ENCODE measurements at regions not wholly inside any gene's neighbourhood (a gene's known extent, or its start where the extent isn't known, plus 50 kb on each side); places are given as distances from the start of the nearest gene placed in this dataset.

- Histone ChIP-seq H3K9me2 (replicated peaks; ENCODE audit: low read length) (no peaks in the 10 kb centered on the region), H3K9ac (ENCODE audit: low read length) (no peak overlapping the region), H3K4me2 (ENCODE audit: low read length) (no peak overlapping the region), H3K79me2 (ENCODE audit: low read length) (no peaks in the 10 kb centered on the region), H2AFZ (ENCODE audit: low read length) (no peak overlapping the region), H3K27me3 (ENCODE audit: low read length) (no peaks in the 10 kb centered on the region), H3F3A (ENCODE audit: low read length, unreplicated experiment) (no peaks in the 10 kb centered on the region), H3K27ac (ENCODE audit: low read length) (no peak overlapping the region), H3K4me1 (ENCODE audit: insufficient read depth, low read length) (peaks cover 18% of the 10 kb centered on the region), H4K20me1 (ENCODE audit: low read length) (no peaks in the 10 kb centered on the region), H3K9me3 (ENCODE audit: low read length) (no peaks in the 10 kb centered on the region), H3K4me3 (ENCODE audit: low read length) (no peak overlapping the region), H3K36me3 (ENCODE audit: low read depth, low read length) (no peaks in the 10 kb centered on the region)
- ATAC-seq (no peak), DNase-seq (no peak)
- no TSS peak for BruUV-seq (replicated peaks)
- ChIA-PET POLR2A (ENCODE audit: unreplicated experiment) (interaction anchor here (0.6 kb wide), 1 partner anchor 8 kb away, joined by 3 read pairs; no protein-coding TSS in a partner anchor), CTCF (no interaction called here)
- TF ChIP-seq EZH2phosphoT487 (IDR thresholded peaks at IDR 0.05; ENCODE audit: borderline replicate concordance, low read length) (no peak), EZH2 (IDR thresholded peaks at IDR 0.05; ENCODE audit: low read length, unreplicated experiment) (no peak), CTCF (conservative IDR thresholded peaks at IDR 0.05; ENCODE audit: low read depth, low read length) (no peak)
- intact Hi-C loops (cut with micrococcal nuclease) = loop anchor here (10.0 kb wide), 1 partner anchor 148 kb away; no protein-coding TSS in a partner anchor
Measured at GRCh38 chr2:120672526-120673204, 63.0 kb upstream of the GLI2 start.

GRCh38 chr2:120673205-120673550 is 62.5 kb upstream of the GLI2 start:
- no peaks in the 10 kb centered on the region for H3K79me2 ChIP-seq (ENCODE audit: low read length)
- no TSS peak for BruUV-seq (replicated peaks)
- intact Hi-C loops (cut with micrococcal nuclease) = loop anchor here (10.0 kb wide), 1 partner anchor 148 kb away; no protein-coding TSS in a partner anchor
- no peaks in the 10 kb centered on the region for H3K9me3 ChIP-seq (ENCODE audit: low read length)
- no peak overlapping the region for H2AFZ ChIP-seq (ENCODE audit: low read length)
- H3K27me3 ChIP-seq (ENCODE audit: low read length) = no peaks in the 10 kb centered on the region
- no peak overlapping the region for H3K4me3 ChIP-seq (ENCODE audit: low read length)
- peaks cover 18% of the 10 kb centered on the region for H3K4me1 ChIP-seq (ENCODE audit: insufficient read depth, low read length)
- H3K36me3 ChIP-seq (ENCODE audit: low read depth, low read length) = no peaks in the 10 kb centered on the region
- DNase-seq (no peak), ATAC-seq (no peak)
- ChIA-PET POLR2A (ENCODE audit: unreplicated experiment) (no interaction called here), CTCF (interaction anchor here (0.6 kb wide), 1 partner anchor 220 kb away, joined by 3 read pairs; no protein-coding TSS in a partner anchor)
- H3K9me2 ChIP-seq (replicated peaks; ENCODE audit: low read length) = no peaks in the 10 kb centered on the region
- no peak overlapping the region for H3K4me2 ChIP-seq (ENCODE audit: low read length)
- no peak overlapping the region for H3K9ac ChIP-seq (ENCODE audit: low read length)
- TF ChIP-seq EZH2phosphoT487 (IDR thresholded peaks at IDR 0.05; ENCODE audit: borderline replicate concordance, low read length) (no peak), CTCF (conservative IDR thresholded peaks at IDR 0.05; ENCODE audit: low read depth, low read length) (no peak), EZH2 (IDR thresholded peaks at IDR 0.05; ENCODE audit: low read length, unreplicated experiment) (no peak)
- no peak overlapping the region for H3K27ac ChIP-seq (ENCODE audit: low read length)
- H4K20me1 ChIP-seq (ENCODE audit: low read length) = no peaks in the 10 kb centered on the region
- H3F3A ChIP-seq (ENCODE audit: low read length, unreplicated experiment) = no peaks in the 10 kb centered on the region

- TF ChIP-seq CTCF (conservative IDR thresholded peaks at IDR 0.05; ENCODE audit: low read depth, low read length) = no peak
- no peaks in the 10 kb centered on the region for H4K20me1 ChIP-seq (ENCODE audit: low read length)
- intact Hi-C loops (cut with micrococcal nuclease) = loop anchor here (2.0 to 10.0 kb wide), 2 partner anchors 149 to 237 kb away; no protein-coding TSS in a partner anchor
- H3K9ac ChIP-seq (ENCODE audit: low read length) = no peak overlapping the region
- H3K9me3 ChIP-seq (ENCODE audit: low read length) = no peaks in the 10 kb centered on the region
- H3K4me2 ChIP-seq (ENCODE audit: low read length) = no peak overlapping the region
- no peaks in the 10 kb centered on the region for H3F3A ChIP-seq (ENCODE audit: low read length, unreplicated experiment)
- H3K27ac ChIP-seq (ENCODE audit: low read length) = no peak overlapping the region
- H2AFZ ChIP-seq (ENCODE audit: low read length) = no peak overlapping the region
- BruUV-seq (replicated peaks) = no TSS peak
- H3K4me1 ChIP-seq (ENCODE audit: insufficient read depth, low read length) = peaks cover 17% of the 10 kb centered on the region
- DNase-seq = no peak
- ChIA-PET CTCF (interaction anchor here (0.6 kb wide), 2 partner anchors 17 to 221 kb away, joined by 3 to 7 read pairs; no protein-coding TSS in a partner anchor), POLR2A (ENCODE audit: unreplicated experiment) (no interaction called here)
- H3K27me3 ChIP-seq (ENCODE audit: low read length) = no peaks in the 10 kb centered on the region
- no peak for ATAC-seq
- H3K79me2 ChIP-seq (ENCODE audit: low read length) = no peaks in the 10 kb centered on the region
- no peaks in the 10 kb centered on the region for H3K36me3 ChIP-seq (ENCODE audit: low read depth, low read length)
- no peaks in the 10 kb centered on the region for H3K9me2 ChIP-seq (replicated peaks; ENCODE audit: low read length)
- no peak overlapping the region for H3K4me3 ChIP-seq (ENCODE audit: low read length)
Measured at GRCh38 chr2:120673571-120674061, 62.1 kb upstream of the GLI2 start.

All from PC-3 (cell line).